ENCODE measurements at regions not wholly inside any gene's neighbourhood (a gene's known extent, or its start where the extent isn't known, plus 50 kb on each side); places are given as distances from the start of the nearest gene placed in this dataset.

DNA sequence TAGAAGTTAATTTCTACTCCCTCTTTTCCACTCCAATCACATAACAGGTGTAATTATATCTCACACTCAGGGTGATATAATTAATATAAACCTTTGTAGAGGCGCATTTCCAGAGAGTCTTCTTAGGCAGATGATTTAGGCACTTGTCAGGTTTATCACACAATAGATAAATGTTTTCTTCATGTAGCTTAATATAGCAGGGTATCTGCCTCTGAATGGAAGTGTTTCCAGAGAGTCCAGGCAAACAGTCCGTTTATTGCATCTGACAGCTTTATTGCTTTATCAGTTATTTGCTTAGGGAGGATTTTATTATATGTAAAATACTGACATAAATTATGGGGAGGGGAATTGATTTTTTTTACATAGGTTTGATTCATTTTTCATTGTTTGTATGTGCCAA lies 766.3 kb downstream of the SLC4A3 start:
- CTCF ChIA-PET (ENCODE audit: low intra/inter-chr PET ratio, low total read pairs) = no interaction called here
- Histone ChIP-seq H3K36me3 (replicated peaks in 1 of 2; ENCODE audit: control insufficient read depth in 1 of 2, insufficient read depth in 2 of 2, low read length in 2 of 2) (no peaks in the 10 kb centered on the region), H2AFZ (ENCODE audit: low read length) (no peak overlapping the region), H3K4me1 (ENCODE audit: insufficient read depth, low read length) (no peaks in the 10 kb centered on the region), H3K9me3 (ENCODE audit: low read length) (peaks cover 21% of the 10 kb centered on the region; the same call in 1 of the 2 replicates), H3K79me2 (ENCODE audit: insufficient read depth, low read length) (no peaks in the 10 kb centered on the region), H3K27ac (ENCODE audit: extremely low read length, insufficient read depth, low read length) (no peak overlapping the region), H3K9ac (ENCODE audit: insufficient read depth, low read depth, low read length) (no peak overlapping the region), H4K20me1 (ENCODE audit: insufficient read depth, low read length) (no peaks in the 10 kb centered on the region), H3K27me3 (ENCODE audit: control insufficient read depth in 1 of 2, insufficient read depth in 2 of 2, low read length in 2 of 2) (no peaks in the 10 kb centered on the region), H3K4me2 (ENCODE audit: low read depth, low read length) (no peak overlapping the region), H3K4me3 (replicated peaks in 1 of 3; ENCODE audit: insufficient read depth in 1 of 3, low read depth in 2 of 3, low read length in 3 of 3) (no peak overlapping the region)
- in situ Hi-C loops (cut with HindIII; ENCODE audit: extremely low pct_ligation_motif_present, low pct_unique_long_range_greater_than_20kb) = no loop called here
- intact Hi-C loops (cut with micrococcal nuclease; ENCODE audit: unreplicated experiment) = no loop called here
- BruUV-seq (replicated peaks) = no TSS peak
- no peak for DNase-seq (ENCODE audit: low spot score)
- TF ChIP-seq, protein P1, sequence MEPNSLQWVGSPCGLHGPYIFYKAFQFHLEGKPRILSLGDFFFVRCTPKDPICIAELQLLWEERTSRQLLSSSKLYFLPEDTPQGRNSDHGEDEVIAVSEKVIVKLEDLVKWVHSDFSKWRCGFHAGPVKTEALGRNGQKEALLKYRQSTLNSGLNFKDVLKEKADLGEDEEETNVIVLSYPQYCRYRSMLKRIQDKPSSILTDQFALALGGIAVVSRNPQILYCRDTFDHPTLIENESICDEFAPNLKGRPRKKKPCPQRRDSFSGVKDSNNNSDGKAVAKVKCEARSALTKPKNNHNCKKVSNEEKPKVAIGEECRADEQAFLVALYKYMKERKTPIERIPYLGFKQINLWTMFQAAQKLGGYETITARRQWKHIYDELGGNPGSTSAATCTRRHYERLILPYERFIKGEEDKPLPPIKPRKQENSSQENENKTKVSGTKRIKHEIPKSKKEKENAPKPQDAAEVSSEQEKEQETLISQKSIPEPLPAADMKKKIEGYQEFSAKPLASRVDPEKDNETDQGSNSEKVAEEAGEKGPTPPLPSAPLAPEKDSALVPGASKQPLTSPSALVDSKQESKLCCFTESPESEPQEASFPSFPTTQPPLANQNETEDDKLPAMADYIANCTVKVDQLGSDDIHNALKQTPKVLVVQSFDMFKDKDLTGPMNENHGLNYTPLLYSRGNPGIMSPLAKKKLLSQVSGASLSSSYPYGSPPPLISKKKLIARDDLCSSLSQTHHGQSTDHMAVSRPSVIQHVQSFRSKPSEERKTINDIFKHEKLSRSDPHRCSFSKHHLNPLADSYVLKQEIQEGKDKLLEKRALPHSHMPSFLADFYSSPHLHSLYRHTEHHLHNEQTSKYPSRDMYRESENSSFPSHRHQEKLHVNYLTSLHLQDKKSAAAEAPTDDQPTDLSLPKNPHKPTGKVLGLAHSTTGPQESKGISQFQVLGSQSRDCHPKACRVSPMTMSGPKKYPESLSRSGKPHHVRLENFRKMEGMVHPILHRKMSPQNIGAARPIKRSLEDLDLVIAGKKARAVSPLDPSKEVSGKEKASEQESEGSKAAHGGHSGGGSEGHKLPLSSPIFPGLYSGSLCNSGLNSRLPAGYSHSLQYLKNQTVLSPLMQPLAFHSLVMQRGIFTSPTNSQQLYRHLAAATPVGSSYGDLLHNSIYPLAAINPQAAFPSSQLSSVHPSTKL (CRISPR knock-in tag; IDR thresholded peaks at IDR 0.05) = no peak
- TF ChIP-seq, protein P2, sequence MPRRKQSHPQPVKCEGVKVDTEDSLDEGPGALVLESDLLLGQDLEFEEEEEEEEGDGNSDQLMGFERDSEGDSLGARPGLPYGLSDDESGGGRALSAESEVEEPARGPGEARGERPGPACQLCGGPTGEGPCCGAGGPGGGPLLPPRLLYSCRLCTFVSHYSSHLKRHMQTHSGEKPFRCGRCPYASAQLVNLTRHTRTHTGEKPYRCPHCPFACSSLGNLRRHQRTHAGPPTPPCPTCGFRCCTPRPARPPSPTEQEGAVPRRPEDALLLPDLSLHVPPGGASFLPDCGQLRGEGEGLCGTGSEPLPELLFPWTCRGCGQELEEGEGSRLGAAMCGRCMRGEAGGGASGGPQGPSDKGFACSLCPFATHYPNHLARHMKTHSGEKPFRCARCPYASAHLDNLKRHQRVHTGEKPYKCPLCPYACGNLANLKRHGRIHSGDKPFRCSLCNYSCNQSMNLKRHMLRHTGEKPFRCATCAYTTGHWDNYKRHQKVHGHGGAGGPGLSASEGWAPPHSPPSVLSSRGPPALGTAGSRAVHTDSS (CRISPR knock-in tag; conservative IDR thresholded peaks at IDR 0.05) = no peak
- TF ChIP-seq ZSCAN25 (CRISPR knock-in tag; IDR thresholded peaks at IDR 0.05) = no peak
- no peak for ATAC-seq
- 2% methylated on average over 2 of the region's 2 CpGs for WGBS (ENCODE audit: low lambda C conversion rate)
- FAIRE-seq = no peak
- POLR2A ChIA-PET = no interaction called here

DNA sequence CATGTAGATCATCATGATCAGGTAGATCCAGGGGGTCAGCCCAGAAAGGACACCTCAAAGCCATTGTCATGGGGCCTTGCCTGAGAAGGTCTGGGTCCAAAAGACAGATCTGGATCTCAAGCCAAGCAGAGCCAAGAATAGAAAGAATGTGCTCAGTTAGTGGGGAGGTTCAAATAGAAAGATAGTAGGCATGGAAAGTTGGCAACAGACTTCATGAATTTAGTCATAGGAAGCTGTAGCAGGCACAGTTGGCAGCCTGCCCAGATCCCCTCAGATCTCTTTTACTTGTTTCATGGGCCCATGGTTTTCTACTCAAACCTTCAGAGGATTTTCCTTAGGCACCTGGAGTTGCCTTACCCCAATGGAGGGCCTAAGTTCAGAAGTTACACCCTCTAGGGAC lies 767.0 kb downstream of the SLC4A3 start:
- in situ Hi-C loops (cut with HindIII; ENCODE audit: extremely low pct_ligation_motif_present, low pct_unique_long_range_greater_than_20kb) = no loop called here
- no peak overlapping the region for H3K4me3 ChIP-seq (replicated peaks in 1 of 3; ENCODE audit: insufficient read depth in 1 of 3, low read depth in 2 of 3, low read length in 3 of 3)
- H3K27me3 ChIP-seq (ENCODE audit: control insufficient read depth in 1 of 2, insufficient read depth in 2 of 2, low read length in 2 of 2) = no peaks in the 10 kb centered on the region
- intact Hi-C loops (cut with micrococcal nuclease; ENCODE audit: unreplicated experiment) = no loop called here
- H3K36me3 ChIP-seq (replicated peaks in 1 of 2; ENCODE audit: control insufficient read depth in 1 of 2, insufficient read depth in 2 of 2, low read length in 2 of 2) = no peaks in the 10 kb centered on the region
- no peak overlapping the region for H3K27ac ChIP-seq (ENCODE audit: extremely low read length, insufficient read depth, low read length)
- no TSS peak for BruUV-seq (replicated peaks)
- no peaks in the 10 kb centered on the region for H3K4me1 ChIP-seq (ENCODE audit: insufficient read depth, low read length)
- no peak overlapping the region for H3K9ac ChIP-seq (ENCODE audit: insufficient read depth, low read depth, low read length)
- H3K9me3 ChIP-seq (ENCODE audit: low read length) = peaks cover 24% of the 10 kb centered on the region; the same call in 1 of the 2 replicates
- DNase-seq (ENCODE audit: low spot score) (no peak), ATAC-seq (no peak), FAIRE-seq (no peak)
- POLR2A ChIA-PET = no interaction called here
- CTCF ChIA-PET (ENCODE audit: low intra/inter-chr PET ratio, low total read pairs) = no interaction called here
- H2AFZ ChIP-seq (ENCODE audit: low read length) = no peak overlapping the region
- H4K20me1 ChIP-seq (ENCODE audit: insufficient read depth, low read length) = no peaks in the 10 kb centered on the region
- no peak overlapping the region for H3K4me2 ChIP-seq (ENCODE audit: low read depth, low read length)
- no peaks in the 10 kb centered on the region for H3K79me2 ChIP-seq (ENCODE audit: insufficient read depth, low read length)
- TF ChIP-seq SRF (IDR thresholded peaks at IDR 0.05; ENCODE audit: low read depth, low read length) = no peak
- no peak for TF ChIP-seq ZNF121 (CRISPR knock-in tag; IDR thresholded peaks at IDR 0.05)
- TF ChIP-seq, protein P3, sequence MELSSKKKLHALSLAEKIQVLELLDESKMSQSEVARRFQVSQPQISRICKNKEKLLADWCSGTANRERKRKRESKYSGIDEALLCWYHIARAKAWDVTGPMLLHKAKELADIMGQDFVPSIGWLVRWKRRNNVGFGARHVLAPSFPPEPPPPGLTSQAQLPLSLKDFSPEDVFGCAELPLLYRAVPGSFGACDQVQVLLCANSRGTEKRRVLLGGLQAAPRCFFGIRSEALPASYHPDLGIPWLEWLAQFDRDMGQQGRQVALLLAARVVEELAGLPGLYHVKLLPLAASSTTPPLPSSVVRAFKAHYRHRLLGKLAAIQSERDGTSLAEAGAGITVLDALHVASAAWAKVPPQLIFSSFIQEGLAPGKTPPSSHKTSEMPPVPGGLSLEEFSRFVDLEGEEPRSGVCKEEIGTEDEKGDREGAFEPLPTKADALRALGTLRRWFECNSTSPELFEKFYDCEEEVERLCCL (CRISPR knock-in tag; IDR thresholded peaks at IDR 0.05; ENCODE audit: borderline replicate concordance) = no peak
- no peak for TF ChIP-seq RXRA (CRISPR knock-in tag; IDR thresholded peaks at IDR 0.05)
- TF ChIP-seq ARNT2 (CRISPR knock-in tag; IDR thresholded peaks at IDR 0.05; ENCODE audit: low read depth) = no peak
- TF ChIP-seq ZNF543 (CRISPR knock-in tag; IDR thresholded peaks at IDR 0.05) = no peak
- TF ChIP-seq, protein P4, sequence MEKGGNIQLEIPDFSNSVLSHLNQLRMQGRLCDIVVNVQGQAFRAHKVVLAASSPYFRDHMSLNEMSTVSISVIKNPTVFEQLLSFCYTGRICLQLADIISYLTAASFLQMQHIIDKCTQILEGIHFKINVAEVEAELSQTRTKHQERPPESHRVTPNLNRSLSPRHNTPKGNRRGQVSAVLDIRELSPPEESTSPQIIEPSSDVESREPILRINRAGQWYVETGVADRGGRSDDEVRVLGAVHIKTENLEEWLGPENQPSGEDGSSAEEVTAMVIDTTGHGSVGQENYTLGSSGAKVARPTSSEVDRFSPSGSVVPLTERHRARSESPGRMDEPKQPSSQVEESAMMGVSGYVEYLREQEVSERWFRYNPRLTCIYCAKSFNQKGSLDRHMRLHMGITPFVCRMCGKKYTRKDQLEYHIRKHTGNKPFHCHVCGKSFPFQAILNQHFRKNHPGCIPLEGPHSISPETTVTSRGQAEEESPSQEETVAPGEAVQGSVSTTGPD (CRISPR knock-in tag; IDR thresholded peaks at IDR 0.05) = no peak
